Activated CD8-positive, alpha-beta T cell treated with anti-CD3 and anti-CD28 coated beads for 36 hours (primary cell): ENCODE measurements at regions not wholly inside any gene's neighbourhood (a gene's known extent, or its start where the extent isn't known, plus 50 kb on each side); places are given as distances from the start of the nearest gene placed in this dataset.

Experiments
- ATAC-seq: fragments of 200-7000 bp; cut with Tn5 transposase; one replicate; pipeline ENCODE4 v1.10.0; 2021; ENCODE audit warnings: mild to moderate bottlenecking, moderate library complexity
- CTCF ChIA-PET: fragments of 350-600 bp; sonication (Branson Sonifier 250); formaldehyde crosslinking; loops from one replicate; lab custom pipeline; 2021; ENCODE audit warnings: antibody characterized with exemption; lab: Charles Lee
- POLR2A ChIA-PET: fragments of 350-600 bp; sonication (Branson Sonifier 250); formaldehyde crosslinking; loops from one replicate; lab custom pipeline; 2021; ENCODE audit warnings: antibody characterized with exemption; lab: Charles Lee
- DNase-seq: peaks from one replicate; pipeline ENCODE4 v3.0.0-alpha.2; 2020
- H3K27ac Mint-ChIP-seq: one replicate; pipeline ENCODE4 v1.8.0; 2021; ENCODE audit warnings: mild to moderate bottlenecking, mixed read lengths
- H3K27me3 Mint-ChIP-seq: one replicate; pipeline ENCODE4 v1.8.0; 2021; ENCODE audit warnings: mixed read lengths
- H3K36me3 Mint-ChIP-seq: one replicate; pipeline ENCODE4 v1.8.0; 2021; ENCODE audit warnings: low read depth, mixed read lengths
- H3K4me1 Mint-ChIP-seq: one replicate; pipeline ENCODE4 v1.8.0; 2021; ENCODE audit warnings: low read depth, mixed read lengths
- H3K4me3 Mint-ChIP-seq: one replicate; pipeline ENCODE4 v1.8.0; 2021; ENCODE audit warnings: mild to moderate bottlenecking, moderate library complexity, mixed read lengths
- H3K9me3 Mint-ChIP-seq: one replicate; pipeline ENCODE4 v1.8.0; 2021; ENCODE audit warnings: mixed read lengths
- CTCF ChIP-seq: fragments of 200-600 bp; IDR thresholded peaks from one replicate; pipeline ENCODE4 v1.8.0; 2022; ENCODE audit warnings: antibody characterized with exemption, mild to moderate bottlenecking
- intact Hi-C: fragments of 100-400 bp; cut with micrococcal nuclease; formaldehyde crosslinking; loops from one replicate; pipeline ENCODE4 v1.10.0; 2022

DNA sequence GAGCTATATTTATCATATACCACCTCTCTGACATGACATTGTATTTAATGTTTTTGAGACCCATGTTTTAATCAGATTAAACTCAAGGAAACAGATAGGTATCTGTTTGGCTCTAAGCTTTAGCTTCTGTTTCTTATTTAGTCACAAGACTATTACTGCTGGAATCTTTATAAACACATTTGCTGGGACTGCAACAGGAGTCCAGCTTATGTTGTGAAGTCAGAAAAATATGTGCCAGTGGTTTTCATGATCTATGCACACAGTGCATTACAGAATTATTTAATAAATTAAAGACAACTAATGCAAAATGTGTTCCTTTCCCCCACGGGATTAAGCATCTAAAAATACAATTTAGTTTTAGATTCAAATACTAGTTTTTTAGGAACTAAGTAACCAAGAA lies 338.9 kb downstream of the ZEB2 start:
- no peak for DNase-seq
- Mint-ChIP-seq H3K27me3 (no peaks in the 10 kb centered on the region), H3K4me1 (peaks cover 37% of the 10 kb centered on the region), H3K4me3 (no peak overlapping the region), H3K27ac (no peak overlapping the region), H3K36me3 (peaks cover 18% of the 10 kb centered on the region), H3K9me3 (peaks cover 6% of the 10 kb centered on the region)
- intact Hi-C loops, result loop anchor here (5.0 to 10.0 kb wide), 2 partner anchors 146 to 334 kb away; no protein-coding TSS in a partner anchor
- ChIA-PET POLR2A (interaction anchor here (0.9 to 1.3 kb wide), 3 partner anchors 81 to 152 kb away, joined by 3 to 4 read pairs (median 3); a partner anchor contains a TSS), CTCF (interaction anchor here (1.0 to 2.1 kb wide), 4 partner anchors 18 to 249 kb away, joined by 3 to 4 read pairs (median 4); no protein-coding TSS in a partner anchor)
- no peak for TF ChIP-seq CTCF
- no peak for ATAC-seq

DNA sequence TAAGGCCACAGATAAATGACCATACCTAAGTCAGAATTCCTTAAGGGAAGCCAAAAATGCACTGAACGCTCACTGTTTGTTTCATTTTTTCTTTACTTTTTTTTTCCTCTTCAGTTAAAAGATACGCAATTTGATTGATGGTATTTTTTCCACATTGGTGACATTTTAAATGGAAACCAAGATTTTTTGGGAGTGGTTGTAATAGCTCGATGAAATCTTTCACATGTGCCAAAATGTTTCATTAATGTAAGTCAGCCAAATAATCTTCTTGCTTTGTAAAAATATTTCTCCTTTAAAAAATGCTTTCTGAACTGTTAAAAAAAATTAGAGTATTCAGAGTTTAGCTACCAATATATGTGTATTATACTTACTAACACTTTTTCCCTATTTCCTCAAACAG lies 339.8 kb downstream of the ZEB2 start:
- no peak for ATAC-seq
- CTCF ChIA-PET, result interaction anchor here (1.2 to 2.1 kb wide), 2 partner anchors 17 to 21 kb away, joined by 4 read pairs; no protein-coding TSS in a partner anchor
- no peak for TF ChIP-seq CTCF

DNA sequence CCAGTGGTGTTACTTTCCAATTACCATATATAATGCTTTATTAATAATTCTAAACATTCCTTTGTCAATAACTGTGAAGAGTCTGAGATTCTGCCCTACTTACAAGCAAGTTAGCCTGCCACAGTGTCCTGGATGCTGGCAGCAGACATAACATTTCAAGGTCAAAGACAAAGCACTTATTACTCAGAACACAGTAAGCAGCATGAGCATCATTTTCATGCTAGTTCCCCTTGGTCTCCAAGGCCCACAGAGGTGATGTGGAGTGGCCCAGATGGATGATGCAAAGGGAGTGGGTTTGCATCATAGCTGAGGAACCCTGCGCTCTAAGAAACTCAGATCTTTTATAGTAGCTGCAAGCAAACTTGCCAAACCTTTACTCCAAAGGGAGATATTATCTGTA lies 349.7 kb downstream of the ZEB2 start:
- POLR2A ChIA-PET, result no interaction called here

More for the DNA sequence above, 339.8 kb downstream of the ZEB2 start:
- Mint-ChIP-seq H3K4me3 (no peak overlapping the region), H3K4me1 (peaks cover 28% of the 10 kb centered on the region), H3K27me3 (no peaks in the 10 kb centered on the region), H3K9me3 (peaks cover 6% of the 10 kb centered on the region), H3K27ac (no peak overlapping the region), H3K36me3 (peaks cover 18% of the 10 kb centered on the region)
- intact Hi-C loops, result loop anchor here (5.0 to 10.0 kb wide), 2 partner anchors 147 to 335 kb away; no protein-coding TSS in a partner anchor
- POLR2A ChIA-PET, result interaction anchor here (0.5 to 0.9 kb wide), 2 partner anchors 16 to 82 kb away, joined by 3 read pairs; no protein-coding TSS in a partner anchor
- DNase-seq, result no peak

GRCh38 chr2:144166743-144167142 lies 353.2 kb downstream of the ZEB2 start:
- Mint-ChIP-seq H3K4me3 (no peak overlapping the region), H3K27ac (no peak overlapping the region), H3K36me3 (peaks cover 2% of the 10 kb centered on the region), H3K4me1 (peaks cover 8% of the 10 kb centered on the region), H3K27me3 (no peaks in the 10 kb centered on the region), H3K9me3 (no peaks in the 10 kb centered on the region)
- intact Hi-C loops, result no loop called here
- no peak for TF ChIP-seq CTCF
- ChIA-PET POLR2A (no interaction called here), CTCF (no interaction called here)
- peak; percentile 13 for DNase-seq
- ATAC-seq, result peak; percentile 80

More for the DNA sequence above, 349.7 kb downstream of the ZEB2 start:
- H3K36me3 Mint-ChIP-seq, result peaks cover 12% of the 10 kb centered on the region
- TF ChIP-seq CTCF, result no peak
- H3K9me3 Mint-ChIP-seq, result peaks cover 13% of the 10 kb centered on the region
- H3K4me3 Mint-ChIP-seq, result no peak overlapping the region
- intact Hi-C loops, result no loop called here
- no peaks in the 10 kb centered on the region for H3K4me1 Mint-ChIP-seq
- H3K27ac Mint-ChIP-seq, result no peak overlapping the region
- ATAC-seq (no peak), DNase-seq (no peak)
- H3K27me3 Mint-ChIP-seq, result no peaks in the 10 kb centered on the region
- CTCF ChIA-PET, result no interaction called here

- intact Hi-C loops, result no loop called here
- DNase-seq (no peak), ATAC-seq (no peak)
- no peak for TF ChIP-seq CTCF
- H3K27me3 Mint-ChIP-seq, result no peaks in the 10 kb centered on the region
- POLR2A ChIA-PET, result no interaction called here
- no peak overlapping the region for H3K4me3 Mint-ChIP-seq
- H3K4me1 Mint-ChIP-seq, result peaks cover 8% of the 10 kb centered on the region
- H3K36me3 Mint-ChIP-seq, result peaks cover 2% of the 10 kb centered on the region
- H3K27ac Mint-ChIP-seq, result no peak overlapping the region
- no peaks in the 10 kb centered on the region for H3K9me3 Mint-ChIP-seq
- CTCF ChIA-PET, result no interaction called here
Measured at GRCh38 chr2:144165599-144166250, 354.2 kb downstream of the ZEB2 start.
